ENCODE measurements at regions not wholly inside any gene's neighbourhood (a gene's known extent, or its start where the extent isn't known, plus 50 kb on each side); places are given as distances from the start of the nearest gene placed in this dataset.

GRCh38 chr7:42350801-42351200 lies 113.8 kb upstream of the GLI3 start:
- H3K9me3 ChIP-seq (ENCODE audit: insufficient read depth, low read depth, low read length), result no peaks in the 10 kb centered on the region
- H3K27me3 ChIP-seq (ENCODE audit: insufficient read depth, low read length), result no peaks in the 10 kb centered on the region
- no peak overlapping the region for H3K9ac ChIP-seq (ENCODE audit: low read depth, low read length)
- H3K4me3 ChIP-seq (ENCODE audit: low read length), result no peak overlapping the region
- no peak overlapping the region for H3K27ac ChIP-seq (ENCODE audit: low read depth, low read length)
- WGBS, result 93% methylated on average over 2 of the region's 2 CpGs
- peaks cover 15% of the 10 kb centered on the region for H3K4me1 ChIP-seq (ENCODE audit: insufficient read depth, low read length)
- H3K36me3 ChIP-seq (ENCODE audit: insufficient read depth, low read length), result no peaks in the 10 kb centered on the region

DNA sequence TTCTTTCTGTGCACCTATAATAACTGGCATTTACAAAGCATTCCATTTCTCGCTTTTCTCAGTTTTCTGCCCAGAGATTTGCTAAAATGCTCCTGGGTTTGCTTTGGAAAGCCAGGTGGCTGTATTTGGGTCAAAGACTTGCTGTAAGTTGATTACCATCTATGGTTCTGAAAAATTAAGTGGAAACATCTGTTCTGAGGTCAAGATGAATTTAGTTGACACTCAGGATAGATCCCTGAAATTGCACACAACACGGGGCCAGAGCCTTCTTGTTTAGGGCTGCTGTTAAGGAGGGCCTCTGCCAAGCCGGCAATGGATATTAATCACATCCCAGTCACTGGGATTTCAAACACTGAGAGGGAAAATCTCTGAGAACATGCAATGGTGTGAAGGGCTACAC lies 111.6 kb upstream of the GLI3 start:
- H3K27ac ChIP-seq (ENCODE audit: low read depth, low read length), result no peak overlapping the region
- peaks cover 26% of the 10 kb centered on the region for H3K4me1 ChIP-seq (ENCODE audit: insufficient read depth, low read length)
- no peak overlapping the region for H3K9ac ChIP-seq (ENCODE audit: low read depth, low read length)
- 100% methylated on average over 3 of the region's 3 CpGs for WGBS
- no peaks in the 10 kb centered on the region for H3K9me3 ChIP-seq (ENCODE audit: insufficient read depth, low read depth, low read length)
- H3K36me3 ChIP-seq (ENCODE audit: insufficient read depth, low read length), result no peaks in the 10 kb centered on the region
- H3K27me3 ChIP-seq (ENCODE audit: insufficient read depth, low read length), result no peaks in the 10 kb centered on the region
- H3K4me3 ChIP-seq (ENCODE audit: low read length), result no peak overlapping the region

- Histone ChIP-seq H3K9ac (ENCODE audit: low read depth, low read length) (no peak overlapping the region), H3K36me3 (ENCODE audit: insufficient read depth, low read length) (no peaks in the 10 kb centered on the region), H3K27ac (ENCODE audit: low read depth, low read length) (no peak overlapping the region), H3K4me1 (ENCODE audit: insufficient read depth, low read length) (peaks cover 26% of the 10 kb centered on the region), H3K4me3 (ENCODE audit: low read length) (no peak overlapping the region), H3K27me3 (ENCODE audit: insufficient read depth, low read length) (no peaks in the 10 kb centered on the region), H3K9me3 (ENCODE audit: insufficient read depth, low read depth, low read length) (no peaks in the 10 kb centered on the region)
- WGBS, result 91% methylated on average over 1 of the region's 1 CpG
Measured at GRCh38 chr7:42348071-42348470, 111.1 kb upstream of the GLI3 start.

GRCh38 chr7:42347616-42348015 lies 110.6 kb upstream of the GLI3 start:
- Histone ChIP-seq H3K27me3 (ENCODE audit: insufficient read depth, low read length) (no peaks in the 10 kb centered on the region), H3K36me3 (ENCODE audit: insufficient read depth, low read length) (no peaks in the 10 kb centered on the region), H3K4me1 (ENCODE audit: insufficient read depth, low read length) (peaks cover 26% of the 10 kb centered on the region), H3K4me3 (ENCODE audit: low read length) (no peak overlapping the region), H3K27ac (ENCODE audit: low read depth, low read length) (no peak overlapping the region), H3K9me3 (ENCODE audit: insufficient read depth, low read depth, low read length) (no peaks in the 10 kb centered on the region), H3K9ac (ENCODE audit: low read depth, low read length) (no peak overlapping the region)
- WGBS, result 85% methylated on average over 4 of the region's 4 CpGs

- Histone ChIP-seq H3K27ac (ENCODE audit: low read depth, low read length) (no peak overlapping the region), H3K4me1 (ENCODE audit: insufficient read depth, low read length) (peaks cover 26% of the 10 kb centered on the region), H3K27me3 (ENCODE audit: insufficient read depth, low read length) (no peaks in the 10 kb centered on the region), H3K9ac (ENCODE audit: low read depth, low read length) (no peak overlapping the region), H3K4me3 (ENCODE audit: low read length) (no peak overlapping the region), H3K36me3 (ENCODE audit: insufficient read depth, low read length) (no peaks in the 10 kb centered on the region), H3K9me3 (ENCODE audit: insufficient read depth, low read depth, low read length) (no peaks in the 10 kb centered on the region)
- WGBS, result no CpG with 5 or more reads among the region's 1 CpG
Measured at GRCh38 chr7:42345478-42346299, 108.7 kb upstream of the GLI3 start.

DNA sequence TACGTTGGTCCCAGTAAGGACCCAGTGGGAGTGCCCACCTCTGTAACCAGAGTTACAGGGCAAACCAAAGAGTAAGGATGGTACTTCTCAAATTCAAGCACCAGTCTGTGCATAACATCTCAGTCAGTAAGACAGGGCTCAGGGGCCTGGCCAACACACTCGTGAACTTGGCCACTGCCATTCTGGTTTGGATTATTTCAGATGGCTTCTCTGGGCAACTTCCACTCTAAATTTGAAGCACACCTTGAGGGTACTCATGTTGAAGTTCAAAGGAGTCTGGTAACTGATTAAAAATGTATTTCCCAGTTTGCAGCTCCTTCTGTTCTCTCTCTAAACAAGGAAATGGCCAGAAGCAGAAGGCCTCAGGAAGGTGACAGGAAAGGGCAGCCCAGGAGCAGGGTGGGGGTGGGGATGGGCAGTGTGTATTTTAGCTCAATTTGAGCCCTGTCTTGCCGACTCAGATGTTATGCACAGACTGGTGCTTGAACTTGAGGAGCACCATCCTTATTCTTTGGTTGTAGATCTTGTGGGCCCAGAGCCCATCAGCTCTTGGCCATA lies 107.3 kb upstream of the GLI3 start:
- Histone ChIP-seq H3K4me1 (ENCODE audit: insufficient read depth, low read length) (peaks cover 26% of the 10 kb centered on the region), H3K4me3 (ENCODE audit: low read length) (no peak overlapping the region), H3K9me3 (ENCODE audit: insufficient read depth, low read depth, low read length) (no peaks in the 10 kb centered on the region), H3K27ac (ENCODE audit: low read depth, low read length) (no peak overlapping the region), H3K9ac (ENCODE audit: low read depth, low read length) (no peak overlapping the region), H3K36me3 (ENCODE audit: insufficient read depth, low read length) (no peaks in the 10 kb centered on the region), H3K27me3 (ENCODE audit: insufficient read depth, low read length) (no peaks in the 10 kb centered on the region)
- 94% methylated on average over 3 of the region's 3 CpGs for WGBS

DNA sequence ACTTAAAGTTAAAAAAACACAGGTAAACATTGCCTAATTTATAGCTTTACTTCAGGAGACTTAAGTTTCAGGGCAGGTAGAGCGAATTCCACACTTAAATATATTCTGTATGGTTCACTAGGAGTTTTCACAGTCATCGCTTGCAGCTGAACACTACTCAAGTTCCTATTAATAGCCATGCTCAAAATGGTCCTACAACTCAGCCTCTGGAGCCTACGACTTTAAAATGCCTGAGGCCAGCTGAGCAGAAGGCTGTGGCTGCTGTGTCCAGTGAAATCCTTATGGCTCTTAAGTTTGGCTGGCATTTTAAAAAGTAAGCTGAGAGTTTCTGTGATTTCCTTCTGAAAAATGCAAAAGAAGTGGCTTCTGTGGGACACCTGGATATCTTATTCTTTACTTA lies 105.4 kb upstream of the GLI3 start:
- no peaks in the 10 kb centered on the region for H3K9me3 ChIP-seq (ENCODE audit: insufficient read depth, low read depth, low read length)
- no peaks in the 10 kb centered on the region for H3K27me3 ChIP-seq (ENCODE audit: insufficient read depth, low read length)
- H3K36me3 ChIP-seq (ENCODE audit: insufficient read depth, low read length), result no peaks in the 10 kb centered on the region
- H3K4me3 ChIP-seq (ENCODE audit: low read length), result no peak overlapping the region
- 93% methylated on average over 3 of the region's 3 CpGs for WGBS
- H3K27ac ChIP-seq (ENCODE audit: low read depth, low read length), result no peak overlapping the region
- H3K4me1 ChIP-seq (ENCODE audit: insufficient read depth, low read length), result peaks cover 41% of the 10 kb centered on the region
- no peak overlapping the region for H3K9ac ChIP-seq (ENCODE audit: low read depth, low read length)

DNA sequence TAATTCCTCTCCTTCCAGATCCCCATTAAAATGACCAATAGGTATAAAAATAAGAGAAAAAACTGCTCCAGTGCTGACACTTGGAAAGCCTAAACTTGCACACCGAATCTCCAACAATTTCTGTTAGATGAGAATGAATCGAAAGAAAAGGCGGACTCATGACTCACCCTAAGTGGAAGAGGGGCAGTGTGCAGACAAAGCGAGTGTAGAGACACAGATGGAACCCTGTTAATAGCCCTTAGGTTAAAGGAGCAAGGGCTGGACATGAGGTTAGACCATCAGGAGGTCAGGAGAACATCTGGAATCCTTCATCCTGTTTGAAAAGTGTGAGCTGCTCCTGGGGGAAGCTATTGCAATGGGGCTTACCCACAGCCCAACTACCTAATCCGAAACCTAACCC lies 103.4 kb upstream of the GLI3 start:
- no peaks in the 10 kb centered on the region for H3K9me3 ChIP-seq (ENCODE audit: insufficient read depth, low read depth, low read length)
- no peak overlapping the region for H3K27ac ChIP-seq (ENCODE audit: low read depth, low read length)
- 90% methylated on average over 5 of the region's 5 CpGs for WGBS
- no peak overlapping the region for H3K4me3 ChIP-seq (ENCODE audit: low read length)
- H3K9ac ChIP-seq (ENCODE audit: low read depth, low read length), result no peak overlapping the region
- no peaks in the 10 kb centered on the region for H3K36me3 ChIP-seq (ENCODE audit: insufficient read depth, low read length)
- H3K27me3 ChIP-seq (ENCODE audit: insufficient read depth, low read length), result no peaks in the 10 kb centered on the region
- peaks cover 26% of the 10 kb centered on the region for H3K4me1 ChIP-seq (ENCODE audit: insufficient read depth, low read length)

- WGBS, result 93% methylated on average over 2 of the region's 4 CpGs
- H3K9me3 ChIP-seq (ENCODE audit: insufficient read depth, low read depth, low read length), result no peaks in the 10 kb centered on the region
- no peak overlapping the region for H3K9ac ChIP-seq (ENCODE audit: low read depth, low read length)
- H3K27me3 ChIP-seq (ENCODE audit: insufficient read depth, low read length), result no peaks in the 10 kb centered on the region
- H3K36me3 ChIP-seq (ENCODE audit: insufficient read depth, low read length), result no peaks in the 10 kb centered on the region
- H3K27ac ChIP-seq (ENCODE audit: low read depth, low read length), result no peak overlapping the region
- H3K4me1 ChIP-seq (ENCODE audit: insufficient read depth, low read length), result peaks cover 19% of the 10 kb centered on the region
- no peak overlapping the region for H3K4me3 ChIP-seq (ENCODE audit: low read length)
Measured at GRCh38 chr7:42338916-42339540, 102.0 kb upstream of the GLI3 start.

DNA sequence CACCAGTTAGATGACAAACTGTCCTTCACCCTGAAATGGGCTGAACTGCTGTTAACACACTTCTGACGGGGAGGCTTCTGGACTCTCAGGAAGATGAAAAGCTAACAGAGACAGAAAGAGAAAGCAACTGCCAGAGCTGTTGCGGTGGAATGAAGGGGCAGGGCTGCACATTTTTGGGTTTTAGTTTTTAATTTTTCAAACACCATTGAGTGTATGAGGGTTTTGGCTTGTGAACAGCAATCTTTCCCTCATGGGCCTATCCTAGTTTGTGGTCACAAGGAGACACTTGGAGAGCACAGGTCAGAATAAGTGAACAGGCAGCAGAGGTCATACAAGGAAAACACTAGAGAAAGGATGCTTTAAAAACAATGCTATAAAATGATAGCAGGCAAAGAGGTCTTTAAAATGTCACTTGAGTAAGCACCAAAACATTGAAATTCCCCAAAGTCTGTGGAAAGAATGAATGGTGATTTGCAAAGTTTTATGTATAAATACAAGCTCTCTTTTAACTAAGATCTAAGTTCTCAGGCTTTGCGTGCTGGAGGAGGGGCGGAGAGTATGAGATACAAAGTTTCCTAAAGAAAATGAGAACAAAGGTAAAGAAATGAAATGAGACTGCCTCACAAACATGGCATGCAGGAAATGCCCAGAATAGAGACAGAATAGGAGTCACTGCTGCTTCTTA lies 101.4 kb upstream of the GLI3 start:
- H3K4me1 ChIP-seq (ENCODE audit: insufficient read depth, low read length), result peaks cover 19% of the 10 kb centered on the region
- 82% methylated on average over 4 of the region's 4 CpGs for WGBS
- H3K27me3 ChIP-seq (ENCODE audit: insufficient read depth, low read length), result no peaks in the 10 kb centered on the region
- H3K4me3 ChIP-seq (ENCODE audit: low read length), result no peak overlapping the region
- H3K36me3 ChIP-seq (ENCODE audit: insufficient read depth, low read length), result no peaks in the 10 kb centered on the region
- H3K27ac ChIP-seq (ENCODE audit: low read depth, low read length), result no peak overlapping the region
- no peaks in the 10 kb centered on the region for H3K9me3 ChIP-seq (ENCODE audit: insufficient read depth, low read depth, low read length)
- no peak overlapping the region for H3K9ac ChIP-seq (ENCODE audit: low read depth, low read length)

- H3K27ac ChIP-seq (ENCODE audit: low read depth, low read length), result no peak overlapping the region
- 93% methylated on average over 13 of the region's 13 CpGs for WGBS
- no peaks in the 10 kb centered on the region for H3K36me3 ChIP-seq (ENCODE audit: insufficient read depth, low read length)
- no peak overlapping the region for H3K9ac ChIP-seq (ENCODE audit: low read depth, low read length)
- peaks cover 19% of the 10 kb centered on the region for H3K4me1 ChIP-seq (ENCODE audit: insufficient read depth, low read length)
- peaks cover 8% of the 10 kb centered on the region for H3K9me3 ChIP-seq (ENCODE audit: insufficient read depth, low read depth, low read length)
- H3K4me3 ChIP-seq (ENCODE audit: low read length), result no peak overlapping the region
- H3K27me3 ChIP-seq (ENCODE audit: insufficient read depth, low read length), result no peaks in the 10 kb centered on the region
Measured at GRCh38 chr7:42337225-42337905, 100.4 kb upstream of the GLI3 start.

Data from HUES64 (cell line).